GM12873 (cell line): ENCODE measurements at regions not wholly inside any gene's neighbourhood (a gene's known extent, or its start where the extent isn't known, plus 50 kb on each side); places are given as distances from the start of the nearest gene placed in this dataset.

Source experiments
- CTCF ChIP-seq: IDR thresholded peaks from 2 replicates; pipeline ENCODE4 v1.5.1; 2012; ENCODE audit warnings: low read depth, mild to moderate bottlenecking, moderate library complexity, low read length, control low read depth; ENCODE audit not compliant: insufficient read depth; ENCODE audit errors: missing control alignments

- no peak for TF ChIP-seq CTCF
Observed at GRCh38 chr10:109618301-109618700, 305.0 kb downstream of the XPNPEP1 start.

- TF ChIP-seq CTCF, result no peak
Observed at GRCh38 chr10:109616359-109616980, 306.8 kb downstream of the XPNPEP1 start.

GRCh38 chr10:109593682-109594081 is 329.6 kb downstream of the XPNPEP1 start:
- TF ChIP-seq CTCF, result no peak

- no peak for TF ChIP-seq CTCF
Observed at GRCh38 chr10:109592391-109592790, 330.9 kb downstream of the XPNPEP1 start.

GRCh38 chr10:109591601-109592000 is 331.7 kb downstream of the XPNPEP1 start:
- TF ChIP-seq CTCF, result no peak

GRCh38 chr10:109588259-109588658 is 335.1 kb downstream of the XPNPEP1 start:
- TF ChIP-seq CTCF, result no peak

GRCh38 chr10:109587366-109587765 is 335.9 kb downstream of the XPNPEP1 start:
- no peak for TF ChIP-seq CTCF
